ENCODE measurements at regions not wholly inside any gene's neighbourhood (a gene's known extent, or its start where the extent isn't known, plus 50 kb on each side); places are given as distances from the start of the nearest gene placed in this dataset.

GRCh38 chr20:50398821-50399554 is 111.2 kb upstream of the PTPN1 start:
- no peak overlapping the region for H3K4me3 ChIP-seq (ENCODE audit: low read depth, low read length)
- H3K27me3 ChIP-seq (ENCODE audit: insufficient read depth, low read depth, severe bottlenecking): no peaks in the 10 kb centered on the region
- no peak for DNase-seq
- no peaks in the 10 kb centered on the region for H3K9me3 ChIP-seq (ENCODE audit: severe bottlenecking)
- TF ChIP-seq, protein P1, sequence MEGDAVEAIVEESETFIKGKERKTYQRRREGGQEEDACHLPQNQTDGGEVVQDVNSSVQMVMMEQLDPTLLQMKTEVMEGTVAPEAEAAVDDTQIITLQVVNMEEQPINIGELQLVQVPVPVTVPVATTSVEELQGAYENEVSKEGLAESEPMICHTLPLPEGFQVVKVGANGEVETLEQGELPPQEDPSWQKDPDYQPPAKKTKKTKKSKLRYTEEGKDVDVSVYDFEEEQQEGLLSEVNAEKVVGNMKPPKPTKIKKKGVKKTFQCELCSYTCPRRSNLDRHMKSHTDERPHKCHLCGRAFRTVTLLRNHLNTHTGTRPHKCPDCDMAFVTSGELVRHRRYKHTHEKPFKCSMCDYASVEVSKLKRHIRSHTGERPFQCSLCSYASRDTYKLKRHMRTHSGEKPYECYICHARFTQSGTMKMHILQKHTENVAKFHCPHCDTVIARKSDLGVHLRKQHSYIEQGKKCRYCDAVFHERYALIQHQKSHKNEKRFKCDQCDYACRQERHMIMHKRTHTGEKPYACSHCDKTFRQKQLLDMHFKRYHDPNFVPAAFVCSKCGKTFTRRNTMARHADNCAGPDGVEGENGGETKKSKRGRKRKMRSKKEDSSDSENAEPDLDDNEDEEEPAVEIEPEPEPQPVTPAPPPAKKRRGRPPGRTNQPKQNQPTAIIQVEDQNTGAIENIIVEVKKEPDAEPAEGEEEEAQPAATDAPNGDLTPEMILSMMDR (IDR thresholded peaks at IDR 0.05; ENCODE audit: low read depth, low read length): no peak
- H3K27ac ChIP-seq: no peak overlapping the region
- H3K36me3 ChIP-seq: no peaks in the 10 kb centered on the region

GRCh38 chr20:50399555-50399916 is 110.6 kb upstream of the PTPN1 start:
- no peaks in the 10 kb centered on the region for H3K27me3 ChIP-seq (ENCODE audit: insufficient read depth, low read depth, severe bottlenecking)
- no peak overlapping the region for H3K4me3 ChIP-seq (ENCODE audit: low read depth, low read length)
- no peaks in the 10 kb centered on the region for H3K36me3 ChIP-seq
- no peak overlapping the region for H3K27ac ChIP-seq
- no peaks in the 10 kb centered on the region for H3K9me3 ChIP-seq (ENCODE audit: severe bottlenecking)
- TF ChIP-seq, protein P1 (IDR thresholded peaks at IDR 0.05; ENCODE audit: low read depth, low read length): no peak
- DNase-seq: no peak

DNA sequence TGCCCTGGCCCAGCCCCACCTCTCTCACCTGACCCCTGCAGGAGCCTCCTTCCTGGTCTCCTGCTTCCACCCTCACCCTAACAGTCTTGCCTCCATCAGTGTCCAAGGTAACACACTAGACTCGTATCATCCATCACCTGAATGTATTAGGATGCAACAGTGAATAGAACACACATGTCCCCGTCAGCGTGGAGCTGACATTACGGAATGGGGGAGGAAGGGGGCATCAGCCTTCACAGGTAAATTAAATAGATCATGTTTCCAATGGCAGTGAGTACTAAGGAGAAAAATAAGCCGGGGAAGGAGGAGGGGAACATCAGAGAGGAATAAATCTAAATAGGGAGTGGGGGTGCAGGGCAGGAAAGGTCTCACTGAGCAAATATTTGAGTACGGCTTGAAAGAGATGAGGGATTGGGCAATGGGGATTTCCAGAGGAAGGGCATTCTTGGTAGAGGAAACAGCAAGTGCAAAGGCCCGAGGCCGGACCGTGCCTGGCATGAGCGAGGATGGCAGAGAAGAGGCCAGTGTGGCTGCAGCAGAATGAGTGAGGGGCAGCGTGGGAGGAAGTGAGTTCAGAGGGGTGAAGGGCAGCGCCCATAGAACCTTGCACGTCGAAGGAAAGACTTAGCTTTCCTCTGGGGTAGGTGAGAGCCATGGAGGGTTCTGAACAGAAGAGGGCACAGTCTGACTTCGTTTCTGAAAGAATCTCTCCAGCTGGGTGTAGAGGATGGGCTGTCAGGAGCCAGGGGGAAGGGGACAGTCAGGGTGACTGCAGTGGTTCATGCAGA is 110.1 kb upstream of the PTPN1 start:
- no peaks in the 10 kb centered on the region for H3K36me3 ChIP-seq
- H3K9me3 ChIP-seq (ENCODE audit: severe bottlenecking): no peaks in the 10 kb centered on the region
- DNase-seq: no peak
- TF ChIP-seq, protein P1 (IDR thresholded peaks at IDR 0.05; ENCODE audit: low read depth, low read length): peak; percentile 53
- no peak overlapping the region for H3K27ac ChIP-seq
- no peaks in the 10 kb centered on the region for H3K27me3 ChIP-seq (ENCODE audit: insufficient read depth, low read depth, severe bottlenecking)
- H3K4me3 ChIP-seq (ENCODE audit: low read depth, low read length): no peak overlapping the region

DNA sequence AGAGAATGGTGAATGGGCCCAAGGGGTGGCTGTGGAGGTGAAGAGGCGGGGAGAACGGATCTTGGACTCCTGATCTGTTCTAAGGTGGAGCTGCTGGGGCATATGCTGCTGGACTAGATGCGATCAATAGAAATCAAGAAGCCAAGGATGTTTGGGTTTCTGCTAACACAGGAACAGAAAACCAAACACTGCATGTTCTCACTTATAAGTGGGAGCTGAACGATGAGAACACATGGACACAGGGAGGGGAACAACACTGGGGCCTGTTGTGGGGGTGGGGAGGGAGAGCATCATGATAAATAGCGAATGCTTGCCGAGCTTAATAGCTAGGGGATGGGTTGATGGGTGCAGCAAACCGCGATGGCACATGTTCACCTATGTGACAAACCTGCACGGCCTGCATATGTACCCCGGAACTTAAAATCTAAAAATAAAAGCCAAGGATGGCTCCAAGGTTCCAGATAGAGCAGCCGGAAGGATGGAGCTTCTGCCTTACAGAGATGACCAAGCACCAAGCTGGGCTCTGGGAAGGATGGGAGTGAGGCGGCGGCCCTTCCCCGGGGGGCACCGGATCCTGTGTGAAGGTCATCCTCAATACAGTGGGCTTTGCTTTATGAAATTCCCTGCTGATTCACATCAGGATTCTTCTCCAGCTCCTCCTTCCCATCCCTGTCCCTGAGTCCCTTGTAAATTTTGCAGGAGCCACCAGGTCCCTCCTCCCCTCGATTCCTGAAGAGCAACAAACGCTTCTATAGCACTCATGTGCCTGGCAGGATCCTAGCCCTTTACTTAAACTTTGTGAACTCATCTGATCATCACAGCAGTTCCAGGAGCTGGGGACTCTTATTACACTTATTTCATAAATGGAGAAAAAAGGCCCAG is 109.2 kb upstream of the PTPN1 start:
- H3K4me3 ChIP-seq (ENCODE audit: low read depth, low read length): no peak overlapping the region
- no peaks in the 10 kb centered on the region for H3K9me3 ChIP-seq (ENCODE audit: severe bottlenecking)
- H3K36me3 ChIP-seq: no peaks in the 10 kb centered on the region
- no peak overlapping the region for H3K27ac ChIP-seq
- TF ChIP-seq, protein P1 (IDR thresholded peaks at IDR 0.05; ENCODE audit: low read depth, low read length): no peak
- DNase-seq: no peak
- H3K27me3 ChIP-seq (ENCODE audit: insufficient read depth, low read depth, severe bottlenecking): no peaks in the 10 kb centered on the region

DNA sequence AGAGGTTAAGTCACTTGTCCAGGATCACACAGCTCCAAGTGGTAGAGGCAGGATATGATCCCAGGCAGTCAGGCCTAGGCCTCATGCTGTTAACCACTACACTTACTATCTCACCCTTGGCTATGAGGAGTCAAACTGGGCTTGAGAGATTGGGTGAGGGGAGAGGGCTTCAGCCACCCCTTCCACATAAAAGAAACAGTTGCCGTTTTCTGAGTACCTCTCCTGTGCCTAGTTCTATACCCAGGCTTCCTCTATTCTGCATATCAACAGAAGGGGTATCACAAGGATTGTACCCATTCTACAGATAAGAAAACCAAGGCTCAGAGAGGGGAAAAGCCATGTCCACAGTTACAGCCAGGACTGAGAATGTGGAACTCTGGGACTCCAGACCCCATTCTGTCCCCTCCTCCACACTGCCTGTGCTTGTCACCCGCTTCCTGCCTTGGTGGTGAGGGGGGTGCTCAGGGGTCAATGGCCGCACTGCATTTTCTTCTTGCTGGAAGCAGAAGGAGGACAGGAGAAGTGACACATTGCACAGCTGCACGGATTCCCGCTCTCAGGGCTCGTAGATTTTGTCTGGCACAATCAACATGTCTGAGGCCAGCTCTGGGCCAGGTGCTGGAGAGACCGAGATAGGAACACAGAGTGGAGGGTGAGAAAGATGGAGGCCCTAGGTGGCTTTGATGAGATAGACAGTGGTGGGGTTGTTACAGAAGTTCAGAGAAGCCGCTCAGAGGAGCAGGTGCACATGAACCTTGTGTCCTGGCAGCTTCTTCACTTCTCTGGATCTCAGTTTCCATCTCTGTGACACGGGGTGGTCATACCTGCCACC is 108.4 kb upstream of the PTPN1 start:
- TF ChIP-seq, protein P1 (IDR thresholded peaks at IDR 0.05; ENCODE audit: low read depth, low read length): no peak
- H3K4me3 ChIP-seq (ENCODE audit: low read depth, low read length): no peak overlapping the region
- no peaks in the 10 kb centered on the region for H3K36me3 ChIP-seq
- no peak overlapping the region for H3K27ac ChIP-seq
- no peaks in the 10 kb centered on the region for H3K27me3 ChIP-seq (ENCODE audit: insufficient read depth, low read depth, severe bottlenecking)
- no peak for DNase-seq
- no peaks in the 10 kb centered on the region for H3K9me3 ChIP-seq (ENCODE audit: severe bottlenecking)
